Brain microvascular endothelial cell (primary cell): ENCODE measurements at regions not wholly inside any gene's neighbourhood (a gene's known extent, or its start where the extent isn't known, plus 50 kb on each side); places are given as distances from the start of the nearest gene placed in this dataset.

Experiments
- DNase-seq: peaks from one replicate; pipeline ENCODE4 v3.0.0-alpha.2; 2020
- H3K27ac ChIP-seq: fragments of 250-450 bp; sonication (Bioruptor Pico); 2 replicates; pipeline ENCODE4 v1.5.1; 2020; ENCODE audit warnings: mild to moderate bottlenecking, moderate library complexity
- H3K27me3 ChIP-seq: fragments of 250-450 bp; sonication (Bioruptor Pico); replicated peaks from 2 replicates; pipeline ENCODE4 v1.5.1; 2020; ENCODE audit warnings: mild to moderate bottlenecking
- H3K36me3 ChIP-seq: fragments of 250-450 bp; sonication (Bioruptor Pico); replicated peaks from 2 replicates; pipeline ENCODE4 v1.5.1; 2020; ENCODE audit warnings: mild to moderate bottlenecking
- H3K4me3 ChIP-seq: 2 replicates; pipeline ENCODE4 v1.5.1; 2011; ENCODE audit warnings: low read depth, mild to moderate bottlenecking, control low read depth, low read length, moderate library complexity
- in situ Hi-C: cut with HindIII; loops from 2 replicates; pipeline ENCODE4 v1.10.0; 2017; ENCODE audit warnings: low sequenced_read_pairs, low pct_ligation_motif_present
- TF ChIP-seq, protein P1 (sequence below): IDR thresholded peaks from 2 replicates; pipeline ENCODE4 v1.5.1; 2011; ENCODE audit warnings: low read depth, mild to moderate bottlenecking, moderate library complexity, low read length, control low read depth, inconsistent platforms; ENCODE audit errors: missing control alignments

- no peak overlapping the region for H3K27ac ChIP-seq
- in situ Hi-C loops = no loop called here
- DNase-seq = no peak
- no peak overlapping the region for H3K4me3 ChIP-seq
- no peaks in the 10 kb centered on the region for H3K27me3 ChIP-seq
- TF ChIP-seq, protein P1, sequence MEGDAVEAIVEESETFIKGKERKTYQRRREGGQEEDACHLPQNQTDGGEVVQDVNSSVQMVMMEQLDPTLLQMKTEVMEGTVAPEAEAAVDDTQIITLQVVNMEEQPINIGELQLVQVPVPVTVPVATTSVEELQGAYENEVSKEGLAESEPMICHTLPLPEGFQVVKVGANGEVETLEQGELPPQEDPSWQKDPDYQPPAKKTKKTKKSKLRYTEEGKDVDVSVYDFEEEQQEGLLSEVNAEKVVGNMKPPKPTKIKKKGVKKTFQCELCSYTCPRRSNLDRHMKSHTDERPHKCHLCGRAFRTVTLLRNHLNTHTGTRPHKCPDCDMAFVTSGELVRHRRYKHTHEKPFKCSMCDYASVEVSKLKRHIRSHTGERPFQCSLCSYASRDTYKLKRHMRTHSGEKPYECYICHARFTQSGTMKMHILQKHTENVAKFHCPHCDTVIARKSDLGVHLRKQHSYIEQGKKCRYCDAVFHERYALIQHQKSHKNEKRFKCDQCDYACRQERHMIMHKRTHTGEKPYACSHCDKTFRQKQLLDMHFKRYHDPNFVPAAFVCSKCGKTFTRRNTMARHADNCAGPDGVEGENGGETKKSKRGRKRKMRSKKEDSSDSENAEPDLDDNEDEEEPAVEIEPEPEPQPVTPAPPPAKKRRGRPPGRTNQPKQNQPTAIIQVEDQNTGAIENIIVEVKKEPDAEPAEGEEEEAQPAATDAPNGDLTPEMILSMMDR = no peak
- no peaks in the 10 kb centered on the region for H3K36me3 ChIP-seq
Measured at GRCh38 chr2:238689871-238690389, 158.0 kb upstream of the TWIST2 start.

GRCh38 chr2:238690511-238690910 lies 157.4 kb upstream of the TWIST2 start:
- no peaks in the 10 kb centered on the region for H3K27me3 ChIP-seq
- H3K36me3 ChIP-seq = no peaks in the 10 kb centered on the region
- no peak for DNase-seq
- H3K27ac ChIP-seq = no peak overlapping the region
- in situ Hi-C loops = no loop called here
- TF ChIP-seq, protein P1 = no peak
- no peak overlapping the region for H3K4me3 ChIP-seq

- in situ Hi-C loops = no loop called here
- no peak for DNase-seq
- Histone ChIP-seq H3K36me3 (no peaks in the 10 kb centered on the region), H3K27ac (no peak overlapping the region), H3K4me3 (no peak overlapping the region), H3K27me3 (no peaks in the 10 kb centered on the region)
- TF ChIP-seq, protein P1 = no peak
Measured at GRCh38 chr2:238691596-238692491, 156.0 kb upstream of the TWIST2 start.

DNA sequence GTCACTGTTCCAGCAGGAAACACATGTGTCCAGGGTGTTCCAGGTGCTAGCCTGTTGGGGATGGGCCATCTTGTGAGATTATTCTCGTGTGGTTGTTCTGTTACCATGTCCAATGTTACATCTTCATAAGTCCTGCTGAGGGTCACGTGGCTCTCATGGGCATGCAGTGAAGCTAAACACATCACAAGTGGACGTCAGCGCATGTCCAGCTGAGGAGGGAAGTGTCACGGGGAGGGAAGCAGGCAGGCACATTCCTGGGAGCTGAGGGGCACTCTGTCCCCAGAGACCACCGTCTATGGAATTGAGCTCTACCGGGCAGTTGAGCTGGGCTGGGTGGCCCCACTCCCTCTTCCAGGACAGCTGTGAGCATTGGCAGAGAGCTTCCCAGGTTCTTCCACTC lies 155.3 kb upstream of the TWIST2 start:
- no peak for DNase-seq
- Histone ChIP-seq H3K36me3 (no peaks in the 10 kb centered on the region), H3K27me3 (no peaks in the 10 kb centered on the region), H3K4me3 (no peak overlapping the region), H3K27ac (no peak overlapping the region)
- in situ Hi-C loops = no loop called here
- TF ChIP-seq, protein P1 = no peak

- in situ Hi-C loops = no loop called here
- DNase-seq = no peak
- Histone ChIP-seq H3K27me3 (no peaks in the 10 kb centered on the region), H3K36me3 (no peaks in the 10 kb centered on the region), H3K4me3 (no peak overlapping the region), H3K27ac (no peak overlapping the region)
- TF ChIP-seq, protein P1 = no peak
Measured at GRCh38 chr2:238693337-238694093, 154.4 kb upstream of the TWIST2 start.
